GM18870 (cell line): ENCODE measurements at regions not wholly inside any gene's neighbourhood (a gene's known extent, or its start where the extent isn't known, plus 50 kb on each side); places are given as distances from the start of the nearest gene placed in this dataset.

Source experiments
- ATAC-seq: cut with Tn5 transposase; IDR thresholded peaks from one replicate; pipeline ENCODE4 v1.9.1; 2021; ENCODE audit warnings: moderate library complexity; ENCODE audit not compliant: unreplicated experiment

GRCh38 chr16:9185381-9185780, 93.9 kb downstream of the HAPSTR1 start:
- ATAC-seq = no peak

GRCh38 chr16:9186061-9186460, 94.6 kb downstream of the HAPSTR1 start:
- no peak for ATAC-seq

DNA sequence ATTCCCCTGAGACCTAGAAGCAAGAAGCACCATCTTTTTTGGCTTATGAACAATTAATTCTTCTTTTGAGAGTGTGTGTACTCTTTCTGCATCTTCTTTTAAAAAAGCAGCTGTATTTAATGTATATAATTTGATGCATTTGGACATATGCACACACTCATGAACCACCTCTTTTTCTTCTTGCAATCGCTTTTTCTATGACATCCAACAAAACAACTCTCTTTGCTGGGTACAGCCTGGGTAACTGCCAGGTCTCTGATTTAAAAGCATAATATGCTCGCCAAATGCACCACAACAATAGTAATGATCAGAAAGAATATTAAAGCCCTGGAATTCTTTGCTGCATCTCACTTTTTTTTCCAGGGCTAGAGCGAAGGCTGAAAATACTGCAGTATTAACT, 97.3 kb downstream of the HAPSTR1 start:
- ATAC-seq = no peak

DNA sequence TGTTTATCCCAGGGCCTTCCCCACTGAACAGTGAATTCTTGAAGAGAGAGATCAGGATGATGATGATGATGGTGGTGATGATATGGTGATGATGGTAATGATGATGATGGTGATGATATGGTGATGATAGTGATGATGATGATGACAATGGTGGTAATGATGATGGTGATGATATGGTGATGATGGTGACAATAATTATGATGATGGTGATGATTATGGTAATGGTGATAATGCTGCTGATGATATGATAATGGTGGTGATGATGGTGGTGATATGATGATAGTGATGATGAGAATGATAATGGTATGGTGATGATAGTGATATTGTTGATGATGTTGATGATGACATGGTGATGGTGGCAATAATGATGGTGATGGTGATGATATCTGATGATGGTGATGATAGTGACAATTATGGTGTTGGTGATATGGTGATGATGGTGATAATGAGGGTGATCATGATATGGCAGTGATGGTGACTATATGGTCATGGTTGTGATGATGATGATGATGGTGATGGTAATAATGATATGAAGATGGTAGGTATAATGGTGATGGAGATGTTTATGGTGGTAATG, 99.9 kb downstream of the HAPSTR1 start:
- no peak for ATAC-seq

DNA sequence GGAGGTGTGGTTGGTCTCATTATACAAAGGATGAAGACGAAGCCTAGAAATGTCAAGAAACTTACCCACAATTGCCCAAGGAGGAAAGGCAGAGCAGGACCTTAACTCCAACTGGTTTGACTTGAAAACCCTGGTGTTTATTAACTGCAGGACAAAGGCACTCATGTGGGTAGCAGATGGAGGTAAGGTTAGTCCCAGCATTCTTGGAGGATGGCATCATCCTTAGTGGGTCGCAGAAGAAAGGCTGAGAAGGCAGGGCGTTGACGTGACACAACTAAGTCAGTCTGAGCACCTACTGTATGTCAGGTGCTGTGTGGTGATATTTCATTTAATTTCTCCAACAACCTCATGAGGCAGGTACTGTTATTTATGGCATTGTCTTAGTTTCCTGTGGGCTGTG, 101.3 kb downstream of the HAPSTR1 start:
- ATAC-seq = no peak

GRCh38 chr16:9195287-9195686, 103.8 kb downstream of the HAPSTR1 start:
- ATAC-seq = no peak

- no peak for ATAC-seq
Measured at GRCh38 chr16:9197957-9198661, 106.7 kb downstream of the HAPSTR1 start.

- ATAC-seq = no peak
Measured at GRCh38 chr16:9199311-9199710, 107.9 kb downstream of the HAPSTR1 start.

- no peak for ATAC-seq
Measured at GRCh38 chr16:9199751-9200150, 108.3 kb downstream of the HAPSTR1 start.

GRCh38 chr16:9203956-9204355, 112.5 kb downstream of the HAPSTR1 start:
- no peak for ATAC-seq

GRCh38 chr16:9205661-9206060, 114.2 kb downstream of the HAPSTR1 start:
- ATAC-seq = no peak

DNA sequence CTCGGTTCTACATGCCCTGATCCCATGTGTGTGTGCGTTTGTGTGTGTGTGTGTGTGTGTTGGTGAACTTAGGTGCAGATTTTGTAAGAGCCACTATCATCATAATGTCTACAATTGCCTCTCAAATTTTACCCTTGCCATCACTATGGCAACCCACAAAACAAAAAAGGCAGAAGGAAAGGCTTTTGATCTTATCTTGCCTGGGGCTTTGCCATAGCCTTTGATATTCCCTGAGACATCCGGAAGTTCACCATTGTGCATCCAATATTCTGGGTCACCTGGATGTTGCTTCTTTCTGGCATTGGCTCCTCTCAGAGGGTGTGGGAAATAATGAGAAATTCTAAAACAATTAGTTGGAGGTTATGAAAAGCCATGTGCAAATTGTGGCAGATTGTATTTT, 114.7 kb downstream of the HAPSTR1 start:
- ATAC-seq = no peak

- ATAC-seq = no peak
Measured at GRCh38 chr16:9212621-9213020, 121.2 kb downstream of the HAPSTR1 start.

DNA sequence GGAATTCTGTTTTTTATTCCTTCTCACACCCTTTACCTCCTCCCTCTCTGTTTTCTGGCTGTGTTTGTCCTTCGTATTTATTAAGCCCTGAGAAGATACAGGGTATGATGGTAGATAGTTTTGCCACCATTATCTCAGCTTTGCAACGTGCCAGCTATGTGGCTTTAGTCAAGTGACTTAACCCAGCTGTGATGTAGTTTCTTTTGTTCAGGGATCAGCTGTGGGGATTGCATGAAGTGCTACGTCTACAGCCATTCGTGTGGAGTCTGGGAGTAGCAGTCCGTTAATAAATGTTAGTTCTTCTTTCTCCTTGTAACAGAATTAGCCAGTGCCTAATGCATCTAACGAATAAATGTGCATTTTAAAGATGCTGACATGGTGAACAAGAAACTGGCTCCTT, 128.4 kb downstream of the HAPSTR1 start:
- no peak for ATAC-seq

DNA sequence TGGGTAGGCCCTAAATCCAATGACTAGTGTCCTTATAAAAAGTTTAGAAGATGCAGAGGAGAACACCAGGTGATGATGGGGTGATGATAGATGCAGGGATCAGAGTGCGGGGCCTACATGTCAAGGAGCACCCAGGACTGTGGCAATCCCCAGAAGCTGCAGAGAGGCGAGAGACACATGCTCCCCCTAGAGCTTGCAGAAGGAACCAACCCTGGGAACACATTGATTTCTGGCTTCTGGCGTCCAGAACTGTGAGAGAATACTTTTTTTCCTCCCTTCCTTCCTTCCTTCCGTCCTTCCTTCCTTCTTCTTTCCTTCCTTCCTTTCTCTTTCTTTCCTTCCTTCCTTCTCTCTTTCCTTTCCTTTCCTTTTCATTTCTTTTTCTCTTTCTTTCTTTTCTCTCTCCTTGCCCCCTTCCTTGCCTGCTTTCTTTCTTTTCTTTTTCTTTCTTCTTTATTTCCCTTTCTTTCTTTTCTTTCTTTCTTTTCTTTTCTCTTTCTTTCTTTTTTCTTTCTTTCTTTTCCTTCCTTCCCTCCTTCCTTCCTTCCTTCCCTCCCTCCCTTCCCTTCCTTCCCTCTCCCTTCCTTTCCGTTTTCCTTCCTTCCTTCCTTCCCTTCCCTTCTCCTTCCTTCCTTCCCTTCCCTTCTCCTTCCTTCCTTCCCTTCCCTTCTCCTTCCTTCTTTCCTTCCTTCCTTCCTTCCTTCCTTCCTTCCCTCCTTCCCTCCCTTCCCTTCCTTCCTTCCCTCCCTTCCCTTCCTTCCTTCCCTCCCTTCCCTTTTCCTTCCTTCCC, 134.3 kb downstream of the HAPSTR1 start:
- ATAC-seq = no peak

DNA sequence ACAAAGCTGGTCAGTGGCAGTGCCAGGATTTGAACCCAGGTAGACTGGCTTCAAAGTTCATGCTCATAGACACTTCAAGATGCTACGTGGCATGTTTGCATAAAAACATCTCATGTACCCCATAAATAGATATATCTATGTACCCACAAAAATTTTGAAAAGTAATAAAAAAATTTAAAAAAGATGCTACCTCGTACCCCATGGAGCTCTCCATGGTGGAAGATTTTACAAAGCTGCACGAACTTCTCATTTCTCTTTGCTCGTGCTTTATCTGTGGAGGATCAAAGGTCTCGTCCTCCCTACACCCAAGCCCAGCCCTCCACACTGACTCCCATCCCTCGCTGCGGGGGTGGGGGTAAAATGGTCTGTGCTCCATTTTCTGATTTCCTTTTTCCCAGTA, 135.5 kb downstream of the HAPSTR1 start:
- no peak for ATAC-seq

DNA sequence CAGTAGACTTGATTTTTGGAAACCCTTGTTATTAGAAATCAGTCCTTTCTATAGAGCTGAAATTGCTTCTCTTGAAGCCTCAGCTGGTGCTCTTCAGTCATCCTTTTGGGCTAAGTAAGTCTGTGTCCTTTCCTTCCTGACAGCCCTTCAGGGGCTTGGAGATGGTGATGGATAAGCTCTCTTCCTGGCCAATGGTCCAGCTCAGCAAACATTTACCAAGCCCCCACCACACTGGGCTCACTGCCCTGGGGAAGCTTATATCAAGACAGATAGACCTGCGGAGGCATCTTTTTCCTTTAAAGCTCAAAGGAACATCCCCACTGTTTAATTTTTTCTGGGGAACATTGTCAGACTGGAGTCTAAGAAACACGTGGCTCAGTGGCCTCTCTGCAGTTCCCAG, 139.6 kb downstream of the HAPSTR1 start:
- ATAC-seq = no peak

DNA sequence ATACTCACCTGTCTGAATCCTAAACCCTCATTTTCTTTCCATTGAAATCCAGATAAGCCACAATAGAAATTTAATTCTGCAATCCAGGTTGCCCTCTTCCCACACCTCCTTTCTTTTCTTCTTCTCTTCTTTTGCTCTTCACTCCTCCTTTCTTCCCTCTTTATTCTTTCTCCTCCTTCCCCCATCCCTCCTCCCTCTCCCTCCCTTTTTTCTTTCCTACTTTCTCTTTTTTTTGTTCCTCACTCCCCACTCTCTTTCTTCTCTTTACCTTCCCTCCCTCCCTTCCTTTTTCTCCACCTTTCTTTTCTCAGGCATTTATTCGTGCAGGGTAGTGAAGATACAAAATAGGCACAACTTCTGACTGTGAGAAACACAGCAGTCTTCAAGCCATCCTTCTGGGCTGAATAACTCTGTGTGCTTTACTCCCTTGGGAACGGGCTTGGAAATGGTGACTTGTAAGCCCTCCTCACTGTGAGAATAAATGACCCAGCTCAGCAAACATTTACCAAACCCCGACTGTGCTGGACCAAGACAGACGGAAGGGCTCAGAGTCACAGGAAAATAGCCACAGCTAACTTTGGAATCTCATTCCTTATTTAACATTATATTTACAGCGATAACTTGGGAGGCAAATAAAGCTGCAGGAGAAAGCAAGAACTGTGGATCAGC, 140.8 kb downstream of the HAPSTR1 start:
- ATAC-seq = no peak

DNA sequence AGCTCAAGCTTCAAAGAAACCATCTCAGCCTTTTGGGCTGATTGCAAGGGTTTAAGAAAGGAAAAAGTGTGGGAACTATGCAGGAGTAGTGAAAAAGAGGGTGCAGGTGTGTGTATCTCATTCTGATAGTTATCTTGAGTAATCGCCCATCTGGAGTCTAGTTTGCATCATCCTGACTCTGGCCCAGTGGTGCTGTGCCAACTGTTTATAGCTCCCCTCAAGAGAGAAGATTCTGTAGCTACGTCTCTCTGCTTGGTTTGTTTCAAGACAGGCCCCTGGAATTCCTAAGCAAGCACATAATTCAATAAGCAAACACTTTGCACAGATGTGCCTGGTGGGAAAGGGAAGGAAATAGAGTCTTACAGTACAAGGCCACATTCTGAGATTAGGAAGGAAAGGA, 144.4 kb downstream of the HAPSTR1 start:
- ATAC-seq = no peak

- no peak for ATAC-seq
Measured at GRCh38 chr16:9236319-9236718, 144.9 kb downstream of the HAPSTR1 start.

GRCh38 chr16:9238346-9238745, 146.9 kb downstream of the HAPSTR1 start:
- ATAC-seq = no peak

- ATAC-seq = no peak
Measured at GRCh38 chr16:9241177-9241576, 149.7 kb downstream of the HAPSTR1 start.
